ENCODE measurements at regions not wholly inside any gene's neighbourhood (a gene's known extent, or its start where the extent isn't known, plus 50 kb on each side); places are given as distances from the start of the nearest gene placed in this dataset.

DNA sequence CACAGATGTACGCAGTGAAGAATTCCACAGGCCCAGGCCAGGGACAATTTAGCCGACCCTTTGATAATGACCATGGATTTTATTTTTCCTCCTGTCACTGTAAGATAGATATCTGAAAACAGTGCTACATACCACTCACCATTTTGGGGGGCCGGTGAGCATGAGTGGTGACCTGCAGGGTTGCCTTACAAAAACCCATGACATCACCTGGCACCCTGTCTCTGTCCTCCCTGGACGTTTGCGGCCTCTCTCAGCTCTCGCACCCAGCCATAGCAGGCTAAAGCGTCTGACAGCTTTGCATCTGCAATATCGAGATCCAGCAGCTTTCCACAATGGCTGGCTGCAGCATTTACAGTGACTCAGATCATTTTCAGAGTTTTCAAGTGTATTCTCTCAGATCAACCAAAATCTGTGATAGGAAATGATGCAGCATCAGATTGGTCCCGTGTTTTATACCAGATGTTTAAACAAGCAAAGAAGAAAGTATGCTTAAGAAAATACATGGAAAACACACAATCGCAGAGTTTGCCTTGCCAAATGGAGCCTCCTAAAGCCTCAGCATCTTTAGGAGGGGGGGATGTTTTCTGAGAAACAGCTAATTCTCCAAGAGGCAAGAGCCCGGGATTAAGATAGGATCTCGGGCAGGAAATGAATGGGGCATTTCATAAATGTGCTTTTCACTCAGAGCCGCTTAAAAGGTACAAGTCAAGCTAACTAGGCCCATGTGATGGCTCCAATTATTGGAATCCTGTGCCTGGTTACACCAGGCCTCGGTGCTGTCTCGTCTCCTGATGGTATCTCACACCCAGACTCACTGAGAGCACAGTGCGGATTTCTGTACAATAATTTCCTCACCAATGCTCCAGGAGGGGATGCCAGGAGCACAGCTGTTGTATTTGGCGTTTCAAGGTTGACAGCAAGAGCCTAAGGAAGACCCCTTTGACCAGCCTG, 257.3 kb downstream of the XXYLT1 start:
- Histone ChIP-seq H3K9me2 (replicated peaks; ENCODE audit: control insufficient read depth, low read length) (no peaks in the 10 kb centered on the region), H3K27me3 (ENCODE audit: control insufficient read depth, low read length) (peaks cover 28% of the 10 kb centered on the region), H3K9me3 (ENCODE audit: control insufficient read depth, insufficient read depth, low read length) (no peaks in the 10 kb centered on the region), H3K27ac (ENCODE audit: low read depth, low read length) (no peak overlapping the region), H3K4me3 (ENCODE audit: low read length) (no peak overlapping the region), H3F3A (ENCODE audit: control insufficient read depth, insufficient read depth) (no peaks in the 10 kb centered on the region), H4K20me1 (ENCODE audit: control insufficient read depth, insufficient read depth, low read depth, low read length) (no peaks in the 10 kb centered on the region), H3K4me2 (ENCODE audit: low read length) (no peak overlapping the region), H3K36me3 (ENCODE audit: control insufficient read depth, low read length) (no peaks in the 10 kb centered on the region), H3K4me1 (ENCODE audit: control insufficient read depth, low read length) (no peaks in the 10 kb centered on the region), H3K79me2 (ENCODE audit: control insufficient read depth, low read length) (no peaks in the 10 kb centered on the region)
- TF ChIP-seq, protein P1, sequence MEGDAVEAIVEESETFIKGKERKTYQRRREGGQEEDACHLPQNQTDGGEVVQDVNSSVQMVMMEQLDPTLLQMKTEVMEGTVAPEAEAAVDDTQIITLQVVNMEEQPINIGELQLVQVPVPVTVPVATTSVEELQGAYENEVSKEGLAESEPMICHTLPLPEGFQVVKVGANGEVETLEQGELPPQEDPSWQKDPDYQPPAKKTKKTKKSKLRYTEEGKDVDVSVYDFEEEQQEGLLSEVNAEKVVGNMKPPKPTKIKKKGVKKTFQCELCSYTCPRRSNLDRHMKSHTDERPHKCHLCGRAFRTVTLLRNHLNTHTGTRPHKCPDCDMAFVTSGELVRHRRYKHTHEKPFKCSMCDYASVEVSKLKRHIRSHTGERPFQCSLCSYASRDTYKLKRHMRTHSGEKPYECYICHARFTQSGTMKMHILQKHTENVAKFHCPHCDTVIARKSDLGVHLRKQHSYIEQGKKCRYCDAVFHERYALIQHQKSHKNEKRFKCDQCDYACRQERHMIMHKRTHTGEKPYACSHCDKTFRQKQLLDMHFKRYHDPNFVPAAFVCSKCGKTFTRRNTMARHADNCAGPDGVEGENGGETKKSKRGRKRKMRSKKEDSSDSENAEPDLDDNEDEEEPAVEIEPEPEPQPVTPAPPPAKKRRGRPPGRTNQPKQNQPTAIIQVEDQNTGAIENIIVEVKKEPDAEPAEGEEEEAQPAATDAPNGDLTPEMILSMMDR (IDR thresholded peaks at IDR 0.05; ENCODE audit: low read depth, low read length, poor library complexity, severe bottlenecking): no peak

DNA sequence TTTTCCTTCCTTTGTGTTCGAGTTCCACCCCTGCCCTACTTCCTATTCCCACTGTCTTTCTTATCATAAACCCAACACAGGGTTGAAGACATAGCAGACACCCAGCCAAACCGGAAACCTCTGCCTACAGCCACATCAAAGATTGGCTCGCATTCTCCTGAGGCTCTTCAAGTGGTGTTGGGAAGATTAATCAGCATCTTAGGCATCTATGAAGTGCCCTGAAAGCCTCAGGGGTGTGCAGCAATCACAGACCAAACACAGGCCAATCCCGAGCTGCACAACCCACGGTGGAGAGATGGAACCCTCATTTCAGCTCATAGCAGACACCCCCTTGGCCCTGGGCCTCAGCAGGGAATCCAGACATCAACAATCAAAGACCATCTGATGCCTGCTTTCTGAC, 255.9 kb downstream of the XXYLT1 start:
- Histone ChIP-seq H4K20me1 (ENCODE audit: control insufficient read depth, insufficient read depth, low read depth, low read length) (no peaks in the 10 kb centered on the region), H3K9me3 (ENCODE audit: control insufficient read depth, insufficient read depth, low read length) (no peaks in the 10 kb centered on the region), H3K4me2 (ENCODE audit: low read length) (no peak overlapping the region), H3K4me3 (ENCODE audit: low read length) (no peak overlapping the region), H3K4me1 (ENCODE audit: control insufficient read depth, low read length) (no peaks in the 10 kb centered on the region), H3K27ac (ENCODE audit: low read depth, low read length) (no peak overlapping the region), H3F3A (ENCODE audit: control insufficient read depth, insufficient read depth) (no peaks in the 10 kb centered on the region), H3K36me3 (ENCODE audit: control insufficient read depth, low read length) (no peaks in the 10 kb centered on the region), H3K9me2 (replicated peaks; ENCODE audit: control insufficient read depth, low read length) (no peaks in the 10 kb centered on the region), H3K27me3 (ENCODE audit: control insufficient read depth, low read length) (peaks cover 32% of the 10 kb centered on the region), H3K79me2 (ENCODE audit: control insufficient read depth, low read length) (no peaks in the 10 kb centered on the region)
- TF ChIP-seq, protein P1 (IDR thresholded peaks at IDR 0.05; ENCODE audit: low read depth, low read length, poor library complexity, severe bottlenecking): no peak
- TF ChIP-seq EZH2phosphoT487 (IDR thresholded peaks at IDR 0.05; ENCODE audit: borderline replicate concordance, low read length): no peak

DNA sequence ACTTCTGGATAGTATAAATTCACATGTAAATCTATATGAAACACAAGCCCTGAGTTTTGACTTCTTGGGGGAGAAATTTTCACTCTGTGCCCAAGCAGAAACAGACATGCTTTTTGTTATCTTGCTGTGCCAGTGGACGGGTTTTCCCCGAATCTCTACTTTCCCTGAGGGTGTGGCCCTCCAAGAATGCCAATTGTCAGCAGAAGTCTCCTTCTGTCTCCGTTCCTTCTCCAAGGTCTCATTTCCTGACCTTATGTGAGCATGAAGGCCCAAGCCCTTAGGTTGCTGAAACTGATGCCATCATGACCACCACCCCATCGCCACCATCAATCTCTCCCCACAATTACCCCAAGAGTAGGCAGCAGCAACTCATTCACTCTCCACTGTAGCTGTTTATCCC, 253.8 kb downstream of the XXYLT1 start:
- Histone ChIP-seq H3K4me1 (ENCODE audit: control insufficient read depth, low read length) (no peaks in the 10 kb centered on the region), H3K9me3 (ENCODE audit: control insufficient read depth, insufficient read depth, low read length) (no peaks in the 10 kb centered on the region), H4K20me1 (ENCODE audit: control insufficient read depth, insufficient read depth, low read depth, low read length) (no peaks in the 10 kb centered on the region), H3K79me2 (ENCODE audit: control insufficient read depth, low read length) (no peaks in the 10 kb centered on the region), H3F3A (ENCODE audit: control insufficient read depth, insufficient read depth) (no peaks in the 10 kb centered on the region), H3K36me3 (ENCODE audit: control insufficient read depth, low read length) (no peaks in the 10 kb centered on the region), H3K27me3 (ENCODE audit: control insufficient read depth, low read length) (peaks cover 49% of the 10 kb centered on the region), H3K9me2 (replicated peaks; ENCODE audit: control insufficient read depth, low read length) (no peaks in the 10 kb centered on the region), H3K4me3 (ENCODE audit: low read length) (no peak overlapping the region), H3K4me2 (ENCODE audit: low read length) (no peak overlapping the region), H3K27ac (ENCODE audit: low read depth, low read length) (no peak overlapping the region)
- TF ChIP-seq, protein P1 (IDR thresholded peaks at IDR 0.05; ENCODE audit: low read depth, low read length, poor library complexity, severe bottlenecking): no peak
- no peak for TF ChIP-seq EZH2phosphoT487 (IDR thresholded peaks at IDR 0.05; ENCODE audit: borderline replicate concordance, low read length)

Measured in DOHH2 (cell line).